Adrenal gland (tissue), 5 donors: ENCODE measurements at regions not wholly inside any gene's neighbourhood (a gene's known extent, or its start where the extent isn't known, plus 50 kb on each side); places are given as distances from the start of the nearest gene placed in this dataset.

Source experiments
- CTCF ChIP-seq, 6 experiments: fragments of 450-650 bp in 4 of 6; fragments of 200-600 bp in 2 of 6; sonication (generic) in 1 of 6; IDR thresholded peaks; 1 replicate in 5 of 6; 2 replicates in 1 of 6; pipeline versions ENCODE4 v1.5.1 to v1.8.0; 2016 to 2021; ENCODE audit warnings: antibody characterized with exemption in 6 of 6, mild to moderate bottlenecking in 2 of 6, moderate library complexity in 1 of 6
- POLR2A ChIP-seq, 2 donors: fragments of 450-650 bp; IDR thresholded peaks; one replicate each; pipeline ENCODE4 v1.6.1; 2017; ENCODE audit warnings: antibody characterized with exemption in 2 of 2, mild to moderate bottlenecking in 2 of 2, moderate library complexity in 1 of 2
- donor health status: DM: no; HTN: no; CAD: no.

- TF ChIP-seq CTCF (IDR thresholded peaks at IDR 0.05): no peak
- no peak for TF ChIP-seq POLR2A (IDR thresholded peaks at IDR 0.05)
These were observed 712.2 kb downstream of the ETS1 start for GRCh38 chr11:127875131-127875530.
